ENCODE measurements at regions not wholly inside any gene's neighbourhood (a gene's known extent, or its start where the extent isn't known, plus 50 kb on each side); places are given as distances from the start of the nearest gene placed in this dataset.
"Not testable (repeated sequence)": the region's sequence is repeated elsewhere in the genome, so short reads cannot be mapped to it uniquely, and the experiment has no call there.

DNA sequence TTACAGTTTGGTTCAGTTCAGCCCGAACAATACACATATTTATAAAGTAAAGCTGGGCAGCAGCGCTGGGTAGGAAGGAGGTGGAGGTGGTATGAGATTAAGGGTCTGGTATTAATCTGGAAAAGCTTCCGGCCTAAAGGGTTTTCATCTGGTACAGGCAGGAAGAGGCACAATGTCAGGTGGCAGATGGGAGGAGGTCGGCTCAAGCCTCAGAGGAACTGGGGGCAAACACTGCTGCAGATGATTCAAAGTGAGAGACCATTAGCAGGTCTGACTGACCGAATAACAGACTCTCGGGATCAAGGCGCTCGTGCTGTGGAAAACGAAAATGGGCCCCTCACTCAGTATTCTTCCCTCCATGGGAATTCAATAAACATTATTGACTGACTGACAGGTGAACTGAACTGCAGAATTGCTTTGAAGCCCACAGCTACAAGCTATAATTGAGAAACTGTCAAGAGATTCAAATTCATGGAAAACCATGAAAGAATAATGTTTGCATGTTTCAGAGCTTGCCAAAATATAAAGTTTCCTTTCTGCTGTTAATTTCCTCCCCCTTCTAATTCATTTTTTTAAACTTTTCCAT is 75.3 kb downstream of the TMEM167A start:
- DNase-seq (ENCODE audit: low read depth, low spot score): no peak

DNA sequence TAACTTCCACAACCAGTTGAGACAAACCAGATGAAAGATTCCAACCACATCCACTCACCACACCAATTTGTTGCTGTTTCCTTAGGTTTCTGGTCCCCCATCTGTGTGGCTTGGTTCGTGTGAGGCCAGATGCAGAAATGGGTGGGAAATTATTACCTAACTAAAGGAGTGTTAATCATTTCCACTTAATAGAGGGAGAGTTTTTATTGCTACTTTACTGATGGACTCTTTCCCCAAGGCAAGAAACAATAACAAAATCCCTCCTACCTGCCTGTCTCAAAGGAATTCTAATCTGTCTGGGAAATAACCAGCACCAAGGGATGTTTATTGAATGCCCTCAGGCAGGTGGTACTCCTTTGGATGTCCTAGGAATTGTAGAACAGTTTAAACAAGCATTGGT is 76.3 kb downstream of the TMEM167A start:
- peak; percentile 46 for DNase-seq (ENCODE audit: low read depth, low spot score)

DNA sequence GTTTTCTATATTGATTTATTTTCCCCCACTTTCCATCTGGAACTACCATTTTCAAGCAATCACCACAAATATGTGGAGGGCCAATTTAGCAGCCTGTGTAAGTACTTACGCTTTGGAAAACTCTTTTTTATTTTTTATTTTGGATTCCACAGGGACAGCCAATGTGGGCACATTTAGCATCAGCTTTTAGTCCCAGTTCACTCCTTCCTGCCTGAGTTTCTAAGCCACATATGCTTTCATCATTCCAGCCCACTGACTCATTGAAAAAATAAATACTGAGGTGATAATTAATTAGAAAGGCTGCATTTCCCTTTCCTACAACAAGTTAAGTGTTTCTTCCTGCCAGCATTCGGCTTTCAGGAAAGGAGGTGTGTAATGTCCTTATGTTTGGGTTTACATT is 76.8 kb downstream of the TMEM167A start:
- DNase-seq (ENCODE audit: low read depth, low spot score): no peak

DNA sequence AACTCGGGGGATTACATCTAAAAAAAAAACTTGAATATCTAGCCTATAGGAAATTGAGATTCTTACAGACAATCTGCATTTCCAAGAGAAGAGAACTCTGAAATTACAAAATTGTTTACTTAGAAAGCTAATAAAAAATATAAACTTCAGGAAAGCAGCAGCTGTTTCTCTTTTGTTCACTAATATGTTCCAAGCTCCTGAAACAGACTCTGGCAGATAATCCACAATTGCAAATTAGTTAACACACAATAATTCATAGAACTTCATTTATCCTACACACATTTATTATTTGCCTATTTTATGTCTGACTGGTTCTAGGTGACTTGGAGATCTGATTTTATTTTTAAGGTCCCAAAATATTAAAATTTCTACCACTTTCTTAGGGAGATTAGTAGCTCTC is 83.8 kb downstream of the TMEM167A start:
- DNase-seq (ENCODE audit: low read depth, low spot score): no peak

DNA sequence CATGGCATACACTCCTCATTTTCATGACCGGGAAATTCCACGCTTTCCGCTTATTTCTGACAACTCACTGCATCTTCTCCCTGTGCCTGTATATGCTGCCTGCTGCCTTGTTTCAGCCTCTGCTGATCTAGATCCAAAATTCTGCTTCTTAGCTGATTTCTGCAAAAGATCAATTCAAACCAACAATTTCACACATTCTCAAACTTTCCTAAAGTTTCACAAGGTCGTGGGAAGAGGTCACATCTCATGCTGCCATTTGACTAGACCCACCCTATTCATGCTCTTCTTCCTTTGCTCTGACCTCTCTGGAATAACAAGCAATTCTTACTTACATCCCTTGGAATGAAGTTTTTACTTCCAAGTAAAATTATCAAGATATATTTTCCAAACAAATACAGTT is 84.5 kb downstream of the TMEM167A start:
- no peak for DNase-seq (ENCODE audit: low read depth, low spot score)

DNA sequence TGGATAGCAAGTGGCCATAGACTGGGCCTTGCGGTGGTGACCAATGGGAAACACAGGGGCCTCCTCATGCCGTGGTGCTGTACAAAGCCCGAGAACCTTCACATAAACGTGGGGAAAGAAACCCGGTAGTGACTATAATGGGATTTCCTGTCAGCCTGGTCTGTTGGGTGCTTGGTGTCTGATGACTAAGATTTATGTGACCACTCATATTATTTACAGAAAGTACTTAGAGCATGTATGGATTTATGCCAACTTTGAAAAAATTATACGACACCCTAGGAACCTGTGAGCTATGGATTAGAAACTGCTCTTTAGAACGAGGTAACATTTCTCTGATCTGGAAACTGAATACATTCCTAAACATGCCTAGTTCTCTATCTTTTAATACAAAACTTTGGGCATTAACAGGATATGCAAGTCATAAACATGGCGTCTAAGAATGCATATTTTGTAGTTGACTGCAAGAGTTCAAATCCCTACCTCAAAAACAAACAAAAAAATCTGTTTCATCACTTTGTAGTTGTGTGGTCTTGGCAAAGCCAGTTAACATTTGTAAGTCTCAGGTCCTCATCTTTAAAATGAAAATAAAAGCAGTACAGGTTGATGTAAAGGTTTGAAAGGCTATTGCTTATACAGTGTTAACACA is 85.4 kb downstream of the TMEM167A start:
- no peak for DNase-seq (ENCODE audit: low read depth, low spot score)

DNA sequence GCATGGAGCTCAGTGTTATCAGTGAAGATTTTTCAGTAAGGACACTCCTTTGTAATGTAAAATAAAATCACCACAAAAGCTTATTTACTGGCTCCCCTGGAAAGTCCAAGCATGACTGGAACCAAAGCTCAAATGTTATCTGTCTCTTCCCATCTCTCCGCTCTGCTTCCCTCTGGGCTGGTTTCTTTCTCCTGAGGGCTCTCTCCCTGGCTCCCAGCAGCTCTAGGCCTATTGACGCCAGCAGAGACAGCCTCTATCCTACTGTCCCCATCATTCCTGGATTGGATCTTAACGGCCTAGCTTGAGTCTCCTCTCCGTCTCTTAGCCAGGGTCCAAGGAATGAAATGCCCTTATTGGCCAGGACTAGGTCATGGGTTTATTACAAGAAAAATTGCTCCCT is 86.1 kb downstream of the TMEM167A start:
- DNase-seq (ENCODE audit: low read depth, low spot score): peak; percentile 71

DNA sequence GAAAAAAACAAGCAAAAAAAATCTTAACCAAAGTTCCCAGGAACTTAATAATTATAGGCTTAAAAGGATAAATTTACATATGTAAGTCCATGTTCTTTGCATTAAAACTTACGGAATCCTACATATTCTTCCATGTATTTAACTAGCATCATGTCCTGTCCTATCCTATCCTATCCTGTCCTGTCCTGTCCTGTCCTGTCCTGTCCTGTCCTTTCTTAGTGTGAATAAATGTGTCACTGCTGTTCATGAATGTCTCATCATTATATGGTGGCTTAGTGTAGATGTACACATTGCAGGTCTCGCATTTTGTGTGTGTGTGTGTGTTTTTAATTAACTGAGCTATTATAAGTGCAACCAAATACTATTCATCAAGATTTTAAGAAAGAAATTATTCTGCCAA is 90.0 kb downstream of the TMEM167A start:
- no peak for DNase-seq (ENCODE audit: low read depth, low spot score)

DNA sequence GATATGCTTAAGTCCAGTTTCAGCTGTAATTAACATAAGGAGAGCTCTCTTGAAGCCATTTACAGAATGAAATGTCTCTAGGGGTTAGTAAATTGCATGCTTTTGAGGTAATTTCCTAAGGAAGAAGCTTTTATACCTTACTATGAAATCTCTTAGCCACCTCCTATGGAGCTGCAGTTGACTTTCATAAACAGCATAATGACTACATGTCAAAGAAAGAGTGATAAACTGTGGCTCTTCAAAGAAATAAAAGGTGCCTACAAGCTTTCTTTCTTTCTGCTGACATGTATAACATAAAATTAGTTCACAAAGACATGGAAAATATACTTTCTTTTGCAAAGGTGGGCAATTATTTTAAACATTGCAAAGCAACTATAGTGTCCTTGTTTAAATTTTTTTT is 90.8 kb downstream of the TMEM167A start:
- DNase-seq (ENCODE audit: low read depth, low spot score): no peak

DNA sequence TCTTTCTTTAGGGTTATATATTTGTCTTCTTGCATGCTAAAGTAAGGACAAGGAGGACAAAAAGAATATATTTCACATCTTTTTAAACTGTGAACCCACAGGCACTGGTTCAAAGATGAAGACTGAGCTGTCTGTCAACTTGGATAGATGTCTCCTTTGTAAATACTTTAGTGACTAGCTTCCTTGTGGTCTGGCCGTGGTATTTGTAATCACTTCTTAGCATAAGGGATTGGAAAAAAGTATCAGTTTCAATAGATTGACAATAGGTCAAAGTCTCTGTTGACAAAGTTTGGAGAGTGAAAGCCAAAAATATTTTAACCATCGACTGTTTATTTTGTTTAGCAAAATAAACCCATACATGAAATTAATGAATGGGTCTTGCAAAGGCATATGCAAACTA is 91.4 kb downstream of the TMEM167A start:
- DNase-seq (ENCODE audit: low read depth, low spot score): no peak

DNA sequence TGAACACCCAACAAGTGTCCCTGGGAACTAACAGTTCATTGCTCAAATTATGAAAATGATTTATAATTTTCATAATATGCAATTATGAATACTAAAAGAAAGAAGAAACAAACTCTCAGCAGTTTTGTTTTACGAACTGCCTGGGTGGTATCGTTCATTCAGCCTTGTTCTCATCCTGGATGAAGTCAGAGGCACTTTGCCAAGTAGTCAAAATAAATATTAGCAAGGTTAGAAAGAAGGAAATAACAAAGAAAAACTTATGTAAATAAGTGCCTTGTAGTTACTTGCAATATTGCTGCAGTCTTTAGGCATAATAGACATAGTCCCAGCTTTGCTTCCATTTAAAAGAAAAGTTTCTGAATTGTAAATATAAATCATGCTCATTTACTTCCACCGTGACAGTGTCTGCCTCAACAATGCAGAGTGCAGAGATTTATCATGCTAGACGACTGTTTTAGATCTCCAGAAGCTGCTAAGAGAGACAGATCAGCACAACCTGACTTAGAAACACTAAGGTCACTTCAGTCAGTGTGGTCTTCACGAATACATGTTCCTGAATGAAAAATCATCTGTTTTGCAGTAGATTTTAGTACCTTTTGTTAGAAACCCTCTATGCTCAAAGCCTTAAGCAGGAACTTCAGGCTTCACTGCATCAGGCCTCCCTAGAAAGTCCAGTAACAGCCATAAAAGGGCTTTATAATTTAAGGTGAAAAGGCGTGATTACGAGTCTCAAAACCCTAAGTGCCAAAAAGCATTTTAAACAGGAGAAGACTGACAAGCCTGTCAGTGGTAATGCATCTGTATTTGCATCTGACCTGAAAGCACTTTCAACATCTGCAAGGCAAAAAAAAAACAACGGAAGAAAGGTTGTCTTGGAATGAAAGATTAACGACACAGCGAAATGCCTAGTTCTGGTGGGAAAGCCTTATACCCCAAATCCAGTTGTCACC is 92.1 kb downstream of the TMEM167A start:
- peak; percentile 3 for DNase-seq (ENCODE audit: low read depth, low spot score)

DNA sequence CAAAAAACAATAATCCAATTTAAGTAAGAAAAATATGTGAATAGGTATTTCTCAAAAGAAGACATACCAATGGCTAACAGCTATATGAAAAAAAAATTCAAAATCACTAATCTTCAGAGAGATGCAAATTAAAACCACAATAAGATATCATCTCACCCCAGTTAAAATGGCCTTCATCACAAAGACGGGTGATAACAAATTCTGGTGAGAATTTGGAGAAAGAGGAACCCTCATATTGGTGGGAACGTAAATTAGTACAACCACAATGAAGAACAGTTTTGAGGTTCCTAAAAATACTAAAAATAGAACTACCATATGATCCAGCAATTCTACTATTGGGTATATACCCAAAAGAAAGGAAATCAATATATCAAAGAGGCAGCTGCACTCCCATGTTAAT is 94.3 kb downstream of the TMEM167A start:
- no peak for DNase-seq (ENCODE audit: low read depth, low spot score)

DNA sequence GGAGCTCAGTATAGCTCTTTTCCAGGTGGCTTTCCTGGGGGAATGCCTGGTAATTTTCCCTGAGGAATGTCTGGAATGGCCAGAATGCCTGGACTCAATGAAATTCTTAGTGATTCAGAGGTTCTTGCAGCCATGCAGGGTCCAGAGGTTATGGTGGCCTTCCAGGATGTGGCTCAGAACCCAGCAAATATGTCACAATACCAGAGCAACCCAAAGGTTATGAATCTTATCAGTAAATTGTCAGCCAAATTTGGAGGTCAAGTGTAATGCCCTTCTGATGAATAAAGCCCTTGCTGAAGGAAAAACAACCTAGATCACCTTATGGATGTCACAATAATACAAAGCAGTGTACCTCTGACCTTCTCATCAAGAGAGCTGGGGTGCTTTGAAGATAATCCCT is 100.3 kb downstream of the TMEM167A start:
- peak; percentile 68 for DNase-seq (ENCODE audit: low read depth, low spot score)

DNA sequence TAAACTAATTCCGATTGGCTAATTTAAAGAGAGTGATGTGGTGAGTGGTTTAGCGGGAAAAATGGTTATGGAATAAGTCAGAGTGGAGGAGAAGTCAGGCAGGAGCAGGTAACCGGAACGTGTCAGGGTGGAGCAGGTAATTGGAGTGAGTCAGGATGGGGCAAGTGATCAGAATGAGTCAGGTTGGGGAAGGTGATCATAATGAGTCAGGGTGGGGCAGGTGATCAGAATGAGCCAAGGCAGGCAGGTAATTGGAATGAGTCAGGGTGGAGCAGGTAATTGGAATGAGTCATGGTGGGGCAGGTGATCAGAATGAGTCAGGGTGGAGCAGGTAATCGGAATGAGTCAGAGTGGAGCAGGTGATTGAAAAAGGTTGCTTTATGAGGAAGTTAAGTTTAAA is 101.4 kb downstream of the TMEM167A start:
- no peak for DNase-seq (ENCODE audit: low read depth, low spot score)

DNA sequence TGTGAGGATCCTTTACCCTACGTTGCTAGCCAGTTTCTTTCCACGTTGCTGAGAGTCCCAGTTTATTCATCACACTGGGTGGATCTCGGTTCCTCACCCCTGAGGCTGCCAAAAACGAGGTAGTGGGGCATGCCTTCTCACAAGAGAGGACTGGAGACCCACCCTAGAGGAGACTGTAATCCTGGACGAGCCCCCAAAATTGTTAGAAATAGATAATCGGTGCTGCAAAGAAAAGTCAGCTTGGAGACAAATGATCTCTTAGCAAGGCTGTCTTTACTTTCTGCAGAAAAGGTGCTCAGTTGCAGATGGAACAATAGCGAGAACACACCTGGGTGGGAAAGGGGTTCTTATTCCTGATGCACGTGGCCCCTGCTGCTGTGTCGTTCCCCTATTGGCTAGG is 101.8 kb downstream of the TMEM167A start:
- DNase-seq (ENCODE audit: low read depth, low spot score): peak; percentile 7

DNA sequence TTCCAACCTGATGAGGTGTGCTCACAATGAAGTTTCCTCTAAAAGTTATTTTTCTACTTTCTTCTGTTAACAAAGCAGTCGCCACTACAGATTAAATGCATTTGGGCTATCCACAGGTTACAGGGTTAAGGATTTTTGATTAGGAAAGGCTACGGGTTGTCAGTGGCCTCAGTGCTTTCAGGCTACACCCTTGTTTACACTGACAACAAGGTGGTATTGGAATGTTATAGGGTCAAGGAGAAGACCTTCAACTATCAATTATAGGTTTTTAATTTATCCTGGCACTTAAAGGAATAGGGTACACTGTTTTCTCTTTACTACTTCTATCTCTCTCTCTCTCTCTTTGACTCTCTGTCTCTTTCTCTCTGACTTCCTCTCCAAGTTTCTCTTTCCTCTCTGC is 102.8 kb downstream of the TMEM167A start:
- DNase-seq (ENCODE audit: low read depth, low spot score): not testable (repeated sequence)

DNA sequence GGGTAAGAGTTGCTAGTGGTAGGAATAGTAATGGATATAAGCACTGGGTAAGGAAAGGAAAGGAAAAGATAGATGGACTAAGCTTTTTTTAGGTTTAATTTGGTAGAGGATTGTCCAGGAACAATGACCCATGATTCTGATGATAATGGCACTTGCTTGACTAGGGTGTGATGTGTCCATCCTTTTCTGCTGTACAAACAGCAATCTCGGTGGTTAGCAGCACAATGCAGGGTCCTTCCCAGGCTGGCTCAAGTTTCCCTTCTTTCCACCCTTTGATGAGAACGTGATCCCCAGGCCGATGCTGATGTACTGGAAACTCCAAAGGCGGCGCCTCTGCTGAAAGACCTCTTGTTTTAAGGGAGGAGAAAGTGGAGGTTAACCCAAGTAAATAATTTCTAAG is 105.3 kb downstream of the TMEM167A start:
- no peak for DNase-seq (ENCODE audit: low read depth, low spot score)

DNA sequence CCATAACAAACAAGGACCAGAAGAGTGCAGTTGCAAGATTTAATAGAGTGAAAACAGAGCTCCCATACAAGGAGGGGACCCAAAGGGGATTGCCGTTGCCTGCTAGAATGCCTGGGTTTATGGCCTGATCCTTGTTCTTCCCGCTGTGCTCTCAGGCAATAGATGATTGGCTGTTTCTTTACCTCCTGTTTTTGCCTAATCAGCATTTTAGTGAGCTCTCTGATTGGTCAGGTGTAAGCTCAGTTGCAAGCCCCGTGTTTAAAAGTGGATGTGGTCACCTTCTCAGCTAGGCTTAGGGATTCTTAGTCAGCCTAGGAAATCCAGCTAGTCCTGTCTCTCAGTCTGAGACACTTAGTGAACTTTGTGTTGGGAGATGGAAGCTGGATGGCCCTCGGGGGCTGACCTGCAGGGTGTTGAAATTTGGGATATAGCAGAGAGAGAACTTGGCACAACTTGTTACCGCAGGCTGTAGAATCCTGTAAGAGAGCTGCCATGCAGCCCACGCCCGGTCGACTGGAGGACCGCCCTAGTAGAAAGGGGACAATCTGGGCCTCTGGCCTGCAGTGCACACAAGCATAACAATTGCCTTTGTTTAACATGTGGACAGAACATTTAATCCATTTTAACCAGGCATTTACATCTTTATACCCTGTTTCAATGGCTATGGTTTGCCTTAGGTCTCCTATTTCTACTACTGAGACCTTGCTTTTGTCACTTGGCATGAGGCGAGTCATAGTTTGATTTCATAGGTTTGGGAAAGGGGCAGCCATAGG is 106.0 kb downstream of the TMEM167A start:
- peak; percentile 52 for DNase-seq (ENCODE audit: low read depth, low spot score)

DNA sequence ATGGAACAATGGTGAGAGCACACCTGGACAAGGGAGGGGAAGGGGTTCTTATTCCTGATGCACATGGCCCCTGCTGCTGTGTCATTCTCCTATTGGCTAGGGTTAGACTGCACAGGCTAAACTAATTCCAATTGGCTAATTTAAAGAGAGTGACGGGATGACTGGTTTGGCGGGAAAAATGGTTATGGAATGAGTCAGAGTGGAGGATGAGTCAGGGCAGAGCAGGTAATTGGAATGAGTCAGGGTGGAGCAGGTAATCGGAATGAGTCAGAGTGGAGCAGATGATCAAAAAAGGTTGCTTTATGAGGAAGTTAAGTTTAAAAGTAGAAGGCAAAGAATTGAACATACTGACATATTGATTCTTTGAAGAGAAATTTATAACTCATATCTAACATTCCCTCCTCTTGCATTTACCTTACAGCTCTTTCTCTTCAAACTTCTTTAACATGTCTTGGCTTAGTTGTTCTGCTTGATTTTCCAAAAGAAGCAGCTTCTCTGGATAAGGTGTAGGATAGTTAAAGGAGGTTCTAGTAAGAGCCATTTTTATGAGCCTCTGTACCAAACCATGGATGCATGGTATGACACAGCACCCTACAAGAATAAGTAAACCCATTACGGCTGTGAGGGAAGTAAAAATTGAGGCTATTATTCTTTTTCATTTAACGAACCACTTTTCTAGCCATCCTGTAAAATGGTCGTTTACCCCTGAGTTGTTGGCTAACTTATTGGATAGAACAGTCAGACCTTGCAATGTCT is 107.8 kb downstream of the TMEM167A start:
- DNase-seq (ENCODE audit: low read depth, low spot score): peak; percentile 33

DNA sequence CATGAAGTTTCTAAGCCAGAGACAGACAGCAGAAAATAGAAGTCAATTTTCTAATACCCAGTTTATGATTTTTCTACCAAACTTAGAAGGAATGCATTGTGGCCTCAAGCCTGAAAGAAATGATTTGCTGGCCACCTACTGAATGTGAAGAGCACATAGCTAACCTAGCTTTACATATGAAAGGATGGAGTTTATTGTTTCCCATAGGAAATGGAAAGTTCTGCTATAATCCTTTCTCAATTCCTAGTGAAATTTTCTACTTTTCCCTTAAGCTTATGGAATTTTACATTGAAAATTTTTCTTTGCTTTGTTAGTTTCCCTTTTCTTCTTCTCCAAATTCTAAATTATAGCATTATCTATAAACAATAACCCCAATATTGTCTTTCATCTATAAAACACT is 110.1 kb downstream of the TMEM167A start:
- no peak for DNase-seq (ENCODE audit: low read depth, low spot score)

DNA sequence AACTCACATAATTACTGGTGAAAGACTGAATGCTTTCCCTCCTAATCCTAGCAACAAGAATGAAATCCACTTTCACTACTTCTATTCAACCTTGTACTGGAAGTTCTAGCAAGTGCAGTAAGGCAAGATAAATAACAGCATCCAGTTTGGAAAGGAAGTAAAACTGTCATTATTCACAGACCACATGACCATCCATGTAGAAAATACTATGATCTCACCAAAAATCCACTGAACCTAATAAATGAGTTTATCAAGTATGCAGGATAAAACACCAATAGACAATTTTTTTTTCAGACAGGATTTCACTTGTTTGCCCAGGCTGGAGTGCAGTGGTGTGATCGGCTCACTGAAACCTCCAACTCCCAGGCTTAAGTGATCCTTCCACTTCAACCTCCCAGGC is 117.7 kb downstream of the TMEM167A start:
- no peak for DNase-seq (ENCODE audit: low read depth, low spot score)
